GM06990 (cell line): ENCODE measurements at regions not wholly inside any gene's neighbourhood (a gene's known extent, or its start where the extent isn't known, plus 50 kb on each side); places are given as distances from the start of the nearest gene placed in this dataset.

Experiments
- DNase-seq: peaks from one replicate; pipeline ENCODE4 v3.0.0-alpha.2; 2011; ENCODE audit not compliant: insufficient read length; ENCODE audit errors: extremely low read depth
- H3K27me3 ChIP-seq: replicated peaks from 2 replicates; pipeline ENCODE4 v1.6.0; 2011; ENCODE audit warnings: low read length; ENCODE audit not compliant: control insufficient read depth, insufficient read depth
- H3K36me3 ChIP-seq: 2 replicates; pipeline ENCODE4 v1.5.1; 2011; ENCODE audit warnings: low read length; ENCODE audit not compliant: control insufficient read depth, insufficient read depth
- H3K4me3 ChIP-seq: replicated peaks from 2 replicates; pipeline ENCODE4 v1.5.1; 2011; ENCODE audit warnings: low read depth, mild to moderate bottlenecking, control low read depth, low read length
- CTCF ChIP-seq: IDR thresholded peaks from 2 replicates; pipeline ENCODE4 v1.5.1; 2011; ENCODE audit warnings: low read length, control low read depth, mild to moderate bottlenecking, inconsistent platforms; ENCODE audit not compliant: insufficient read depth, poor library complexity, severe bottlenecking

- H3K4me3 ChIP-seq: no peak overlapping the region
- no peak for DNase-seq
- no peaks in the 10 kb centered on the region for H3K36me3 ChIP-seq
- no peak for TF ChIP-seq CTCF
- H3K27me3 ChIP-seq: no peaks in the 10 kb centered on the region; the same call in 1 of the 2 replicates
Observed at GRCh38 chr5:175356428-175356827, 87.6 kb downstream of the DRD1 start.

GRCh38 chr5:175354964-175355363 is 89.0 kb downstream of the DRD1 start:
- no peak for DNase-seq
- Histone ChIP-seq H3K36me3 (no peaks in the 10 kb centered on the region), H3K27me3 (no peaks in the 10 kb centered on the region; the same call in 1 of the 2 replicates), H3K4me3 (no peak overlapping the region)
- no peak for TF ChIP-seq CTCF

- Histone ChIP-seq H3K27me3 (no peaks in the 10 kb centered on the region; the same call in 1 of the 2 replicates), H3K4me3 (no peak overlapping the region), H3K36me3 (no peaks in the 10 kb centered on the region)
- no peak for DNase-seq
- no peak for TF ChIP-seq CTCF
Observed at GRCh38 chr5:175353926-175354325, 90.1 kb downstream of the DRD1 start.

- H3K27me3 ChIP-seq: no peaks in the 10 kb centered on the region; the same call in 1 of the 2 replicates
- H3K36me3 ChIP-seq: no peaks in the 10 kb centered on the region
- DNase-seq: no peak
- no peak for TF ChIP-seq CTCF
- no peak overlapping the region for H3K4me3 ChIP-seq
Observed at GRCh38 chr5:175351897-175352590, 91.9 kb downstream of the DRD1 start.

GRCh38 chr5:175351126-175351525 is 92.9 kb downstream of the DRD1 start:
- no peak overlapping the region for H3K4me3 ChIP-seq

More at GRCh38 chr5:175351126-175351525, 92.9 kb downstream of the DRD1 start:
- H3K27me3 ChIP-seq: no peaks in the 10 kb centered on the region; the same call in 1 of the 2 replicates
- no peak for TF ChIP-seq CTCF
- H3K36me3 ChIP-seq: no peaks in the 10 kb centered on the region
- no peak for DNase-seq
